Smooth muscle cell (in vitro differentiated cells): ENCODE measurements at regions not wholly inside any gene's neighbourhood (a gene's known extent, or its start where the extent isn't known, plus 50 kb on each side); places are given as distances from the start of the nearest gene placed in this dataset.
A peak's percentile ranks its signal among the peaks of the same experiment; 100 is the strongest.

Source experiments
- DNase-seq: peaks from one replicate; lab custom pipeline; 2025; ENCODE audit not compliant: unreplicated experiment; lab: John Stamatoyannopoulos, UW
- H2AFZ ChIP-seq: fragments of 200-600 bp; sonication (generic); 2 replicates; pipeline ENCODE4 v1.6.0; 2016; ENCODE audit warnings: antibody characterized with exemption, low read depth, mild to moderate bottlenecking
- H3F3A ChIP-seq: fragments of 200-600 bp; sonication (generic); 2 replicates; pipeline ENCODE4 v1.6.0; 2017; ENCODE audit warnings: antibody characterized with exemption, low read depth
- H3K27ac ChIP-seq: fragments of 200-600 bp; sonication (generic); 2 replicates; pipeline ENCODE4 v1.5.1; 2016; ENCODE audit warnings: low read depth, mild to moderate bottlenecking
- H3K27me3 ChIP-seq: fragments of 200-600 bp; sonication (generic); 2 replicates; pipeline ENCODE4 v1.6.1; 2016; ENCODE audit warnings: low read depth, mild to moderate bottlenecking
- H3K36me3 ChIP-seq: fragments of 200-600 bp; sonication (generic); 2 replicates; pipeline ENCODE4 v1.5.1; 2016; ENCODE audit warnings: low read depth
- H3K4me1 ChIP-seq: fragments of 200-600 bp; sonication (generic); 2 replicates; pipeline ENCODE4 v1.5.1; 2016; ENCODE audit warnings: low read depth
- H3K4me2 ChIP-seq: fragments of 200-600 bp; sonication (generic); 2 replicates; pipeline ENCODE4 v1.6.0; 2016; ENCODE audit warnings: mild to moderate bottlenecking
- H3K4me3 ChIP-seq: fragments of 200-600 bp; sonication (generic); 2 replicates; pipeline ENCODE4 v1.5.1; 2016; ENCODE audit warnings: mild to moderate bottlenecking
- H3K79me2 ChIP-seq: fragments of 200-600 bp; sonication (generic); 2 replicates; pipeline ENCODE4 v1.6.0; 2016; ENCODE audit warnings: low read depth, mild to moderate bottlenecking
- H3K9ac ChIP-seq: fragments of 200-600 bp; sonication (generic); 2 replicates; pipeline ENCODE4 v1.6.0; 2016; ENCODE audit warnings: low read depth
- H3K9me3 ChIP-seq: fragments of 200-600 bp; sonication (generic); replicated peaks from 2 replicates; pipeline ENCODE4 v1.5.1; 2016; ENCODE audit warnings: low read depth
- H4K20me1 ChIP-seq: fragments of 200-600 bp; sonication (generic); 2 replicates; pipeline ENCODE4 v1.6.0; 2016; ENCODE audit warnings: low read depth
- CTCF ChIP-seq: fragments of 200-600 bp; sonication (generic); IDR thresholded peaks from 2 replicates; pipeline ENCODE4 v1.5.1; 2017; ENCODE audit warnings: borderline replicate concordance, mild to moderate bottlenecking, antibody characterized with exemption; ENCODE audit not compliant: insufficient read depth, poor library complexity, severe bottlenecking
- whole genome bisulfite sequencing: methylation state at CpG from one replicate; pipeline ENCODE4 v1.1.7; 2016; ENCODE audit warnings: low lambda C conversion rate; 5-methylcytosine and 5-hydroxymethylcytosine counted together

- Histone ChIP-seq H3K4me3 (no peak overlapping the region), H3F3A (peaks cover 1% of the 10 kb centered on the region), H3K4me1 (peaks cover 4% of the 10 kb centered on the region), H3K9me3 (no peaks in the 10 kb centered on the region), H4K20me1 (no peaks in the 10 kb centered on the region), H3K4me2 (no peak overlapping the region), H3K27me3 (peaks cover 4% of the 10 kb centered on the region), H3K27ac (no peak overlapping the region), H3K79me2 (no peaks in the 10 kb centered on the region), H3K9ac (no peak overlapping the region), H3K36me3 (no peaks in the 10 kb centered on the region), H2AFZ (no peak overlapping the region)
- DNase-seq: no peak
- TF ChIP-seq CTCF: no peak
- 92% methylated on average over 2 of the region's 2 CpGs for WGBS
These were observed 378.0 kb upstream of the FAT3 start for GRCh38 chr11:91846649-91847048.

- H3K4me2 ChIP-seq: no peak overlapping the region
- H3K27me3 ChIP-seq: peaks cover 4% of the 10 kb centered on the region
- no peak overlapping the region for H2AFZ ChIP-seq
- H3K36me3 ChIP-seq: no peaks in the 10 kb centered on the region
- no peaks in the 10 kb centered on the region for H3K79me2 ChIP-seq
- peaks cover 2% of the 10 kb centered on the region for H3K4me1 ChIP-seq
- no peaks in the 10 kb centered on the region for H4K20me1 ChIP-seq
- H3K27ac ChIP-seq: no peak overlapping the region
- DNase-seq: no peak
- no peak for TF ChIP-seq CTCF
- H3K4me3 ChIP-seq: no peak overlapping the region
- no peaks in the 10 kb centered on the region for H3K9me3 ChIP-seq
- peaks cover 6% of the 10 kb centered on the region for H3F3A ChIP-seq
- no peak overlapping the region for H3K9ac ChIP-seq
These were observed 378.6 kb upstream of the FAT3 start for GRCh38 chr11:91846002-91846401.

- H4K20me1 ChIP-seq: no peaks in the 10 kb centered on the region
- no peaks in the 10 kb centered on the region for H3K79me2 ChIP-seq
- DNase-seq: no peak
- TF ChIP-seq CTCF: no peak
- H3K36me3 ChIP-seq: no peaks in the 10 kb centered on the region
- no peak overlapping the region for H3K27ac ChIP-seq
- WGBS: 10% methylated on average over 4 of the region's 4 CpGs
- peaks cover 4% of the 10 kb centered on the region for H3K27me3 ChIP-seq
- no peaks in the 10 kb centered on the region for H3K9me3 ChIP-seq
- H3K9ac ChIP-seq: no peak overlapping the region
- no peaks in the 10 kb centered on the region for H3K4me1 ChIP-seq
- H3F3A ChIP-seq: peaks cover 6% of the 10 kb centered on the region
- H2AFZ ChIP-seq: no peak overlapping the region
- peak overlapping the region; percentile 19 for H3K4me2 ChIP-seq
- no peak overlapping the region for H3K4me3 ChIP-seq
These were observed 383.9 kb upstream of the FAT3 start for GRCh38 chr11:91840640-91841240.

- Histone ChIP-seq H3F3A (peaks cover 6% of the 10 kb centered on the region), H3K4me2 (no peak overlapping the region), H3K9ac (no peak overlapping the region), H2AFZ (no peak overlapping the region), H3K36me3 (no peaks in the 10 kb centered on the region), H4K20me1 (no peaks in the 10 kb centered on the region), H3K27ac (no peak overlapping the region), H3K4me3 (no peak overlapping the region), H3K79me2 (no peaks in the 10 kb centered on the region), H3K4me1 (no peaks in the 10 kb centered on the region), H3K9me3 (no peaks in the 10 kb centered on the region), H3K27me3 (peaks cover 1% of the 10 kb centered on the region)
- no peak for DNase-seq
- WGBS: 90% methylated on average over 2 of the region's 2 CpGs
- TF ChIP-seq CTCF: no peak
These were observed 386.9 kb upstream of the FAT3 start for GRCh38 chr11:91837411-91838330.
